RWPE1 (cell line): ENCODE measurements at regions not wholly inside any gene's neighbourhood (a gene's known extent, or its start where the extent isn't known, plus 50 kb on each side); places are given as distances from the start of the nearest gene placed in this dataset.
"Not testable (repeated sequence)": the region's sequence is repeated elsewhere in the genome, so short reads cannot be mapped to it uniquely, and the experiment has no call there.

ENCODE experiments used
- CTCF ChIA-PET: fragments of 350-600 bp; sonication (Branson Sonifier 250); formaldehyde crosslinking; extraction: SDS; loops from one replicate; lab custom pipeline; 2021; lab: Yijun Ruan, JAX
- POLR2A ChIA-PET: fragments of 400-600 bp; formaldehyde crosslinking; extraction: SDS; loops from one replicate; lab custom pipeline; 2020; ENCODE audit warnings: antibody characterized with exemption; ENCODE audit not compliant: low non-redundant PET; lab: Yijun Ruan, JAX
- DNase-seq: peaks from one replicate; pipeline ENCODE4 v3.0.0; 2012; ENCODE audit warnings: low spot score
- H3K27ac ChIP-seq: fragments of 450-650 bp; 2 replicates; pipeline ENCODE4 v1.5.1; 2017
- TF ChIP-seq, protein P1 (sequence below): fragments of 450-650 bp; conservative IDR thresholded peaks from 2 replicates; pipeline ENCODE4 v1.5.1; 2017; ENCODE audit warnings: low read depth, mild to moderate bottlenecking

DNA sequence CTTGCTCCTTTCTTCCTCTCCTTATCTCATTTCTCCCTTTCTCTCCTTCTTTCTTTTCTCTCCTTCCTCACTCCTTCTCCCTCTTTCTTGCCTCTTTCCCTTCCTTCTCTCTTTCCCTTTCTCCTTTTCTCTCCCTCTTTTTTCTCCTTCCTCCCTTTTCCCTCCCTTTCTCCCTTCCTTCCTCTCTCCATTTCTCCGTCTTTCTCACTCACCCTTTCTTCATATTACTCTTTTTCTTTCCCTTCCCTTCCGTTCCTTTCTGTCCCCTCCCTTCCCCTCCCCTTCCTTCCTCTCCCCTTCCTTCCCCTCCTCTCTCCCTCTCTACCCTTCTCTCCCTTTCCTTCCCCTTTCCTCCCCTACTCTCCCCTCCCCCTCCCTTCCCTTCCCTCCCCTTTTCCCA, 240.8 kb downstream of the HS3ST3B1 start:
- TF ChIP-seq, protein P1, sequence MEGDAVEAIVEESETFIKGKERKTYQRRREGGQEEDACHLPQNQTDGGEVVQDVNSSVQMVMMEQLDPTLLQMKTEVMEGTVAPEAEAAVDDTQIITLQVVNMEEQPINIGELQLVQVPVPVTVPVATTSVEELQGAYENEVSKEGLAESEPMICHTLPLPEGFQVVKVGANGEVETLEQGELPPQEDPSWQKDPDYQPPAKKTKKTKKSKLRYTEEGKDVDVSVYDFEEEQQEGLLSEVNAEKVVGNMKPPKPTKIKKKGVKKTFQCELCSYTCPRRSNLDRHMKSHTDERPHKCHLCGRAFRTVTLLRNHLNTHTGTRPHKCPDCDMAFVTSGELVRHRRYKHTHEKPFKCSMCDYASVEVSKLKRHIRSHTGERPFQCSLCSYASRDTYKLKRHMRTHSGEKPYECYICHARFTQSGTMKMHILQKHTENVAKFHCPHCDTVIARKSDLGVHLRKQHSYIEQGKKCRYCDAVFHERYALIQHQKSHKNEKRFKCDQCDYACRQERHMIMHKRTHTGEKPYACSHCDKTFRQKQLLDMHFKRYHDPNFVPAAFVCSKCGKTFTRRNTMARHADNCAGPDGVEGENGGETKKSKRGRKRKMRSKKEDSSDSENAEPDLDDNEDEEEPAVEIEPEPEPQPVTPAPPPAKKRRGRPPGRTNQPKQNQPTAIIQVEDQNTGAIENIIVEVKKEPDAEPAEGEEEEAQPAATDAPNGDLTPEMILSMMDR = no peak
- POLR2A ChIA-PET = no interaction called here
- no peak overlapping the region for H3K27ac ChIP-seq
- no peak for DNase-seq
- CTCF ChIA-PET = interaction anchor here (0.7 kb wide), 1 partner anchor 941 kb away, joined by 3 read pairs; no protein-coding TSS in a partner anchor

DNA sequence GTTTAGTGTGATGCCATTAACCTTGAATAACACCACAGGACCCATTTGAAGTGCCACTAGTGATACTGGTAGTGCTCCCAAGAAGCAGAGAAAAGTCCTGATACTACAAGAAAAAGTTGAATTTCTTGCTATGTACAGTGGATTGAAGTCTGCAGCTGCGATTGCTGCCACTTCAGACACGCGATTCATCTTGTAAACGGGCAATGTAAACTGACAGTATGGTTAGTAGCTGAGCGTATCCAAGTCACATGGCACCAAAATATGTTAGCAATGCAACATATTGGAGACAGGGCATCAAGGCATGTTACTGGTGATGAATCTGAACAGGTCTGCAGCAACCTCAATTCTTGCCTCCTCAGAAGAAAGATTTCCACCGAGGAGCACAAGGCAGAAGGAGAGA, 238.9 kb downstream of the HS3ST3B1 start:
- no peak overlapping the region for H3K27ac ChIP-seq
- CTCF ChIA-PET = no interaction called here
- TF ChIP-seq, protein P1 = no peak
- POLR2A ChIA-PET = interaction anchor here (0.6 kb wide), 1 partner anchor 12 kb away, joined by 3 read pairs; no protein-coding TSS in a partner anchor
- DNase-seq = no peak

DNA sequence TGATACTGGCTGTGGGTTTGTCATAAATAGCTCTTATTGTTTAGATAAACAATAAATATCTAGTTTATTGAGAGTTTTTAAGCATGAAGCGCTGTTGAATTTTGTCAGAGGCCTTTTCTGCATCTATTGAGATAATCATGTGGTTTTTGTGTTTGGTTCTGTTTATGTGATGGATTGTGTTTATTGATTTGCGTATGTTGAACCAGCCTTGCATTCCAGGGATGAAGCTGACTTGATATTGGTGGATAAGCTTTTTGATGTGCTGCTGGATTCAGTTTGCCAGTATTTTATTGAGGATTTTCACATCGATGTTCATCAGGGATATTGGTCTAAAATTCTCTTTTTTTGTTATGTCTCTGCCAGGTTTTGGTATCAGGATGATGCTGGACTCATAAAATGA, 231.4 kb downstream of the HS3ST3B1 start:
- DNase-seq, H3K27ac ChIP-seq, CTCF ChIA-PET, POLR2A ChIA-PET: not testable (repeated sequence)

DNA sequence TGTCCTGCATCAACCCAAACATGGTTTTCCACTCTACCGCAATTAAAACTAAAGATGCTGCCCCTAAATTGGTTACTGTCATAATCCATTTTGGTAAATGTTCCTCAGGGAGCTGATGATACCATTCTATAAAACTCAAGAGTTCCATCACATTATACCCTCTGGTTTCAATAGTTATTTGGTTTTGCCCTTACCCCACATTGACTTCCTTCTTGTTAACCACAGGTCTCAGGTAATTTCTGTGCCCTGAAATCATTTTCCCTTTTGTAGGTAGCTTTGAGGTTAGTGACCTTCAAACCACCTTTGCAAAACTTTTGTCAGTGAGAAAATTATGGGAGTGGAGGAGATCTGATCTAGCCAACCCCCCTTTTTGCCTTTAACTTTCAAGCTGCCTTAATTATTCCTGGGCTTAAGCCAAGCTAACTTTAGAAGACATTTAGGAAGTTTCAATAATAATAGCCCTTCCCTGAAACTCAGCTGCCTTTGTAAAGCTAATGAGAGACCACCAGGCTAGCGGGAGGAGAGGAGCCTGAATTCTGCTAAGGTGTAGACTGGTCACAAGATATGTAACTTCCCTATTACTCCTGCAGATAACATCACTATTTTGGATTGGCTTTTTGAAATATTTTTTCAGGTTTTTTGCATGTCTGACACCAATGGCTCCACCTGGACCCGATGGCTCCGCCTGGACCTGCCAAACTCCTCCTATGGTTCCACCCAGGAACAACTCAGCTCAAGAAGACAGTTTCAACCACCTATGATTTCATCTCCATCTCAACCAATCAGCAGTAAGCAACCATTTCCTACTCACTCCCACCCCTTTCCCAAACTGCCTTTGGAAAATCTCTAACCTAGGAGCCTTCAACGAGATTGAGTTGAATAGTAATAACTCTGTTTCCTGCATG, 224.9 kb downstream of the HS3ST3B1 start:
- POLR2A ChIA-PET = no interaction called here
- no peak for DNase-seq
- H3K27ac ChIP-seq = no peak overlapping the region
- TF ChIP-seq, protein P1 = no peak
- CTCF ChIA-PET = interaction anchor here (0.6 kb wide), 3 partner anchors 185 to 1800 kb away, joined by 3 to 6 read pairs (median 5); no protein-coding TSS in a partner anchor

DNA sequence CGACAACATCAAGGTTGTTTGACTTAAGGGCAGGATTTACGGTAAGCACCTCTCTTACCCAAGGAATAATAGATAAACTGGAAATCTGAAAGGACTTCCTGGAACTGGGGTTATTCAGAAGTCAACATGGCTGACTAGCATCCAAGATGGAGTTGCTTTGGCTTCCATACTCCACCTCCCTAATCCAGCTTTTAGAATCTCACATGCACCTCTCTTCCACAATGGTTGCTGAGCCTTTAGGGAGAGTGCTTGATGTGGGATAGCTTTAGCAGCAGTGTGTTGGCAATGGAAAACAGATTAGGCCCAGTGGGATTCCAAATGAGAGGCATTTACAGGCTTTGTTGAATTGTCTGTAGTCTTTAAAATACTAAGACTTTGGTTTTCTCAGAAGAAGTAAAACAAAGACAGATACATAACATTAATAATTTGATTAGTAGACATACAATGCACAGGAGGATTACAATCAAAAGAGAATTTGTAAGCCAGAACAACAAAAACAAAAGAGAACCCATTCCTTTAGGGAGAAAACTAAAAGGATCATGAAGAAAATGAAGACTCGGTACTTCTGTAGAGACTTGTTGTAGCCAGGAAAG, 222.0 kb downstream of the HS3ST3B1 start:
- no peak overlapping the region for H3K27ac ChIP-seq
- TF ChIP-seq, protein P1 = no peak
- DNase-seq = no peak
- ChIA-PET POLR2A (no interaction called here), CTCF (no interaction called here)

DNA sequence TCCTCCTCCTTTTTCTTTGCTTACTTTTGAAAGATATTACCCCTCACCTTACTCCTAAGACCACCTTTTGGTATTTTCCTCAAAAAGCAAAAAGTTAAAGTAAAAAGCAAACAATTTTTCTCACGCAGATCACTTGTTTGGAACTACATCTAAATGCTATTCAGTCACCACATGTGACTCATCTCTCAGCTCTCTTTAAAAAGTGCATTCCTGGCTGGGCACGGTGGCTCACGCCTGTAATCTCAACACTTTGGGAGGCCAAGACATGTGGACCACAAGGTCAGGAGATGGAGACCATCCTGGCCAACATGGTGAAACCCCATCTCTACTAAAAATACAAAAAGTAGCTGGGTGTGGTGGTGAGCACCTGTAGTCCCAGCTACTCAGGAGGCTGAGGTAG, 218.0 kb downstream of the HS3ST3B1 start:
- DNase-seq = peak; percentile 26
- CTCF ChIA-PET = interaction anchor here (0.6 kb wide), 2 partner anchors 283 to 1487 kb away, joined by 3 to 4 read pairs; no protein-coding TSS in a partner anchor
- H3K27ac ChIP-seq, POLR2A ChIA-PET: not testable (repeated sequence)

DNA sequence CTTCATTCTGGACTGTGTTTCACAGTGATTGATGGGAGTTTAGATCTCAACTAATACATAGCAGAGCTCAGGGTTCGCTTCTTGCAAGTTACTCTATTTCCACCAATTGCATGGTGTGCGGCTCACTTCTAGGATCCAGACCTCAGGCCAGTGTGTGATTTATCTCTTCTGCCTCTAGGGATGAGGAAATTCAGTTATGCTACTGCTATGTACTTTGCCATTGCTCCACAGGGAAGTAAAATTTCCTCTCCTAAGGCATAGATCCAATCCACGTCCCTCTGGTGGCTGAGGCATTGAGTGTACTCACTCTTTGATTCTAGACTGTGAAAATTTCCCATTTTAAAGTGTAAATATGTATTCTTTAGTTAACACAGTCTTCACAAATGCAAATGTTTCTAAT, 214.1 kb downstream of the HS3ST3B1 start:
- no peak for DNase-seq
- ChIA-PET POLR2A (no interaction called here), CTCF (no interaction called here)
- H3K27ac ChIP-seq = no peak overlapping the region
- TF ChIP-seq, protein P1 = no peak
